Astrocyte (in vitro differentiated cells and primary cell): ENCODE measurements at regions not wholly inside any gene's neighbourhood (a gene's known extent, or its start where the extent isn't known, plus 50 kb on each side); places are given as distances from the start of the nearest gene placed in this dataset.
"Not testable (repeated sequence)": the region's sequence is repeated elsewhere in the genome, so short reads cannot be mapped to it uniquely, and the experiment has no call there.

Experiments used
- CTCF ChIP-seq: IDR thresholded peaks from 2 replicates; pipeline ENCODE4 v1.5.1; 2011; ENCODE audit warnings: low read depth, mild to moderate bottlenecking, inconsistent platforms, low read length, moderate library complexity; ENCODE audit not compliant: insufficient read depth
- EZH2 ChIP-seq: IDR thresholded peaks from 2 replicates; pipeline ENCODE4 v1.6.1; 2012; ENCODE audit warnings: mild to moderate bottlenecking, low read length, inconsistent platforms; ENCODE audit not compliant: insufficient read depth

DNA sequence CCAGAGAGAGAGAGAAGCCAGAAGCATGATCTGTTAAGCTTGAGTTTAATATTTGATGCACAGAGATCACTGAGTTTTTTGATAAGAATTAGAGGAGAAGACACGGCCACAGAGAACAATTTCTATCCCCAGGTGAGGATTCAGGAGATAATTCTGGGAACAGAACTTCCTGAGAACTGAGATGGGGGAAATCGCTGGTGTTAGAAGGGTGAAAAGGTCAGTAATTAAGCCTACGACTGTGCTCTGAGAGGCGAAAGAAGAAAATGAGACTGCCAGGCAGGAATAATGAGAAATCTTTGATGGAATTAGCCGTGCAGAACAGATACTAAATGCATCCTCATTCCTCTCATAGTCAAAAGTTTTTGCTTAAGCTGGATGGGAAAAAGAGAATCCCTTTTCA, 61.9 kb upstream of the EEF2KMT start:
- TF ChIP-seq CTCF, EZH2: not testable (repeated sequence)
